ENCODE measurements at regions not wholly inside any gene's neighbourhood (a gene's known extent, or its start where the extent isn't known, plus 50 kb on each side); places are given as distances from the start of the nearest gene placed in this dataset.

- Histone ChIP-seq H3K9me3 (ENCODE audit: insufficient read depth, low read depth, low read length) (no peaks in the 10 kb centered on the region), H3K4me3 (ENCODE audit: low read length) (no peak overlapping the region), H3K27me3 (ENCODE audit: insufficient read depth, low read length) (no peaks in the 10 kb centered on the region), H3K9ac (ENCODE audit: low read depth, low read length) (no peak overlapping the region), H3K27ac (ENCODE audit: low read depth, low read length) (no peak overlapping the region), H3K4me1 (ENCODE audit: insufficient read depth, low read length) (peaks cover 11% of the 10 kb centered on the region), H3K36me3 (ENCODE audit: insufficient read depth, low read length) (no peaks in the 10 kb centered on the region)
- 88% methylated on average over 4 of the region's 4 CpGs for WGBS
These were observed 547.9 kb downstream of the FGF9 start for GRCh38 chr13:22218797-22219196.

GRCh38 chr13:22219709-22220108 lies 548.8 kb downstream of the FGF9 start:
- Histone ChIP-seq H3K36me3 (ENCODE audit: insufficient read depth, low read length) (no peaks in the 10 kb centered on the region), H3K9ac (ENCODE audit: low read depth, low read length) (no peak overlapping the region), H3K27me3 (ENCODE audit: insufficient read depth, low read length) (no peaks in the 10 kb centered on the region), H3K4me1 (ENCODE audit: insufficient read depth, low read length) (peaks cover 11% of the 10 kb centered on the region), H3K4me3 (ENCODE audit: low read length) (no peak overlapping the region), H3K9me3 (ENCODE audit: insufficient read depth, low read depth, low read length) (no peaks in the 10 kb centered on the region), H3K27ac (ENCODE audit: low read depth, low read length) (no peak overlapping the region)
- WGBS = 91% methylated on average over 2 of the region's 2 CpGs

- Histone ChIP-seq H3K9ac (ENCODE audit: low read depth, low read length) (no peak overlapping the region), H3K4me3 (ENCODE audit: low read length) (no peak overlapping the region), H3K36me3 (ENCODE audit: insufficient read depth, low read length) (no peaks in the 10 kb centered on the region), H3K27me3 (ENCODE audit: insufficient read depth, low read length) (no peaks in the 10 kb centered on the region), H3K4me1 (ENCODE audit: insufficient read depth, low read length) (peaks cover 11% of the 10 kb centered on the region), H3K9me3 (ENCODE audit: insufficient read depth, low read depth, low read length) (no peaks in the 10 kb centered on the region), H3K27ac (ENCODE audit: low read depth, low read length) (no peak overlapping the region)
- 94% methylated on average over 17 of the region's 17 CpGs for WGBS
These were observed 549.6 kb downstream of the FGF9 start for GRCh38 chr13:22220151-22221135.

DNA sequence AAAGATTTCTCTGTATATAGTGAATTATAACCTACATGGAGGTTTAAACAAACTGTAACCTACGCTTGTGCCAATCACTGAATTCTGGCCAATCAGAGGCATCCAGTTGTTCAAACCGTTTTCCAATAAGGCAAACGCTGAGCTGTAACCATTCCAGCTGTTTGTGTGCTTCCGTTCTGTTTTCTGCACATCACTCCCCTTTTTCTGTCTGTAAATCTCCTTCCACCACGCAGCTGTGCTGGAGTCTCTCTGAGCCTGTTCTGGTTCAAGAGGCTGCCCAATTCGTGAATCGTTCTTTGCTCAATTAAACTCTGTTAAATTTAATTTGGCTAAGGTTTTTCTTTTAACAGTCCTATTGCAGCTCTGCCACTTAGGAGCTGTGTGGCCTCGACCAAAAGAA lies 552.5 kb downstream of the FGF9 start:
- Histone ChIP-seq H3K36me3 (ENCODE audit: insufficient read depth, low read length) (no peaks in the 10 kb centered on the region), H3K4me3 (ENCODE audit: low read length) (no peak overlapping the region), H3K4me1 (ENCODE audit: insufficient read depth, low read length) (peaks cover 7% of the 10 kb centered on the region), H3K9me3 (ENCODE audit: insufficient read depth, low read depth, low read length) (no peaks in the 10 kb centered on the region), H3K27me3 (ENCODE audit: insufficient read depth, low read length) (no peaks in the 10 kb centered on the region), H3K27ac (ENCODE audit: low read depth, low read length) (no peak overlapping the region), H3K9ac (ENCODE audit: low read depth, low read length) (no peak overlapping the region)
- WGBS = 91% methylated on average over 8 of the region's 8 CpGs

DNA sequence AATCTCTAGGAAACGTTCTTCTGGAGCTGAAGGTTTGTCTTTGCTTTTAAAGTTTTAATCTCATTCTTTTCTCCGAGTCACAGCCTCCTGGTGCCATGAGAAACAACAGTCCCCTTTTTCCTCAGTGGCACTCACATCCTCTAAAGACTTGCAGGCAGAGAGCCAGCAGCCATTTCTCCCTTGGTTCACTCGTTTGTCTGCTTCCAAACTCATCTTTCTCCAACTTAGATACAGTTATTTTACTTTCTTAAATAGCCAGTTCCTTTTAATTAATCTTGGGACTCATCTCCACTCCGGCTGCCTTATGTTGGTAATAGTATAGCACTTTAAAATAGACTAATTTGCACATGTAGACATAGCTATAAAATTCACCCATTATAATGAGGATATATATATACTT lies 555.2 kb downstream of the FGF9 start:
- Histone ChIP-seq H3K4me3 (ENCODE audit: low read length) (no peak overlapping the region), H3K9ac (ENCODE audit: low read depth, low read length) (no peak overlapping the region), H3K27me3 (ENCODE audit: insufficient read depth, low read length) (no peaks in the 10 kb centered on the region), H3K4me1 (ENCODE audit: insufficient read depth, low read length) (peaks cover 7% of the 10 kb centered on the region), H3K27ac (ENCODE audit: low read depth, low read length) (no peak overlapping the region), H3K9me3 (ENCODE audit: insufficient read depth, low read depth, low read length) (no peaks in the 10 kb centered on the region), H3K36me3 (ENCODE audit: insufficient read depth, low read length) (no peaks in the 10 kb centered on the region)
- 60% methylated on average over 3 of the region's 4 CpGs for WGBS

- peaks cover 7% of the 10 kb centered on the region for H3K4me1 ChIP-seq (ENCODE audit: insufficient read depth, low read length)
- no peak overlapping the region for H3K4me3 ChIP-seq (ENCODE audit: low read length)
- 96% methylated on average over 2 of the region's 2 CpGs for WGBS
- H3K27me3 ChIP-seq (ENCODE audit: insufficient read depth, low read length) = no peaks in the 10 kb centered on the region
- no peaks in the 10 kb centered on the region for H3K9me3 ChIP-seq (ENCODE audit: insufficient read depth, low read depth, low read length)
- no peak overlapping the region for H3K27ac ChIP-seq (ENCODE audit: low read depth, low read length)
- no peak overlapping the region for H3K9ac ChIP-seq (ENCODE audit: low read depth, low read length)
- H3K36me3 ChIP-seq (ENCODE audit: insufficient read depth, low read length) = no peaks in the 10 kb centered on the region
These were observed 557.0 kb downstream of the FGF9 start for GRCh38 chr13:22227895-22228294.

DNA sequence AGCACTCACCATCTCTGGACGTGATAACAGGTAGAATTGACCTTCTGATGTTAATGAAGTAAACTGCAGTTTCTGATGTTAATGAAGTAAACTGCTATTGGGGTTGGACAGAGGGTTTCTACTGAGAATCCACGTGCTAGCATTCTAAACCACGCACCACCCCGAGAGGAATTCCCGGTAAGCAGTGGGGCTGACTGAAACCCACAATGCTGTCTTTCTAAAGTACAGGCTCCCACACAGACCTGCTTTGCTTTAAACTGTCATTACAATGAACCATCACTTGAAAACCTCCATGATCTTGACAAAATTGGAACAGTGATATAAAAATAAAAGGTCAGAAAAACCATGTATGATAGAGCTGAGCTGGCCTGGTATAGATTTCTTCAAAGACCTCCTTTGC lies 559.0 kb downstream of the FGF9 start:
- no peaks in the 10 kb centered on the region for H3K36me3 ChIP-seq (ENCODE audit: insufficient read depth, low read length)
- 88% methylated on average over 5 of the region's 5 CpGs for whole genome bisulfite sequencing
- no peak overlapping the region for H3K9ac ChIP-seq (ENCODE audit: low read depth, low read length)
- no peak overlapping the region for H3K4me3 ChIP-seq (ENCODE audit: low read length)
- H3K4me1 ChIP-seq (ENCODE audit: insufficient read depth, low read length) = peaks cover 8% of the 10 kb centered on the region
- H3K9me3 ChIP-seq (ENCODE audit: insufficient read depth, low read depth, low read length) = no peaks in the 10 kb centered on the region
- H3K27me3 ChIP-seq (ENCODE audit: insufficient read depth, low read length) = no peaks in the 10 kb centered on the region
- H3K27ac ChIP-seq (ENCODE audit: low read depth, low read length) = no peak overlapping the region

GRCh38 chr13:22232186-22232585 lies 561.3 kb downstream of the FGF9 start:
- Histone ChIP-seq H3K9me3 (ENCODE audit: insufficient read depth, low read depth, low read length) (no peaks in the 10 kb centered on the region), H3K4me3 (ENCODE audit: low read length) (no peak overlapping the region), H3K27ac (ENCODE audit: low read depth, low read length) (no peak overlapping the region), H3K9ac (ENCODE audit: low read depth, low read length) (no peak overlapping the region), H3K27me3 (ENCODE audit: insufficient read depth, low read length) (no peaks in the 10 kb centered on the region), H3K36me3 (ENCODE audit: insufficient read depth, low read length) (no peaks in the 10 kb centered on the region), H3K4me1 (ENCODE audit: insufficient read depth, low read length) (peaks cover 30% of the 10 kb centered on the region)
- 88% methylated on average over 3 of the region's 3 CpGs for WGBS

DNA sequence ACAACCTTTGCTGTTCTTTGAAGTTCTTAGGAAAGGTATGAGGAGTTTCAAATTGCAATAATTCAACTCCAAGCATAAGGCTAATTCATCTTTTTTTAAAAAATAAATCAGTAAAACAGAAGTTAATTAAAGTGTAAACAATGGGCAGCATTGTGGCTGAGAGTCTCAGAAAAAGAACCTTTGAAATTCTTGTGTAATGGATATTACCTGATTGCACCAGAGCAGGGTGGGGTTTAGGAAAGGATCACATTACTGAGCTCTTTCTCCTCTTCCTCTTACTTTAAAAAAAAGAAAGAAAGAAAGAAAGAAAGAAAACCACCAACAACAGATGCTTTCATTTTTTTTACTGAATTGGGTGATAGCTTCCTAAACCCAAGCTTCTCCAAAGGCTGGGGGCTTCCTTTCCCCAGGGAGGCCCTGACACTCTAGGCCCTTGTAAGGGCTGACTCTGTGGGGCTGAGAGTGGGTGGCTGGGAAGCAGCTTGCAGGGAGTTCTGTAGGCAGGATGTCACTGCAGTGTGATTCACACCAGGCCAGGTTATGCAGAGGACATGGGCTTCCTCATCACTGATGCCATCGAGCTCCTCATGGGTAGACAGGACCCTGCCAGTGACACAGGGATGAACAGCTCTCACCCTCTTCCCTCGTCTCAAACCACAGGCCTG lies 564.5 kb downstream of the FGF9 start:
- no peaks in the 10 kb centered on the region for H3K36me3 ChIP-seq (ENCODE audit: insufficient read depth, low read length)
- H3K9ac ChIP-seq (ENCODE audit: low read depth, low read length) = 0 out of 2 replicates have a peak overlapping the region, but pooled peaks have one; percentile 10
- H3K9me3 ChIP-seq (ENCODE audit: insufficient read depth, low read depth, low read length) = no peaks in the 10 kb centered on the region
- H3K4me1 ChIP-seq (ENCODE audit: insufficient read depth, low read length) = peaks cover 30% of the 10 kb centered on the region
- 33% methylated on average over 1 of the region's 2 CpGs for WGBS
- H3K27ac ChIP-seq (ENCODE audit: low read depth, low read length) = peak overlapping the region; percentile 92
- peak overlapping the region; percentile 6; the same call in 1 of the 2 replicates for H3K4me3 ChIP-seq (ENCODE audit: low read length)
- H3K27me3 ChIP-seq (ENCODE audit: insufficient read depth, low read length) = no peaks in the 10 kb centered on the region

- Histone ChIP-seq H3K27ac (ENCODE audit: low read depth, low read length) (peak overlapping the region; percentile 92), H3K4me1 (ENCODE audit: insufficient read depth, low read length) (peaks cover 30% of the 10 kb centered on the region), H3K4me3 (ENCODE audit: low read length) (no peak overlapping the region), H3K27me3 (ENCODE audit: insufficient read depth, low read length) (no peaks in the 10 kb centered on the region), H3K9ac (ENCODE audit: low read depth, low read length) (0 out of 2 replicates have a peak overlapping the region, but pooled peaks have one; percentile 10), H3K9me3 (ENCODE audit: insufficient read depth, low read depth, low read length) (no peaks in the 10 kb centered on the region), H3K36me3 (ENCODE audit: insufficient read depth, low read length) (no peaks in the 10 kb centered on the region)
- 46% methylated on average over 2 of the region's 2 CpGs for WGBS
These were observed 565.0 kb downstream of the FGF9 start for GRCh38 chr13:22235950-22236290.

DNA sequence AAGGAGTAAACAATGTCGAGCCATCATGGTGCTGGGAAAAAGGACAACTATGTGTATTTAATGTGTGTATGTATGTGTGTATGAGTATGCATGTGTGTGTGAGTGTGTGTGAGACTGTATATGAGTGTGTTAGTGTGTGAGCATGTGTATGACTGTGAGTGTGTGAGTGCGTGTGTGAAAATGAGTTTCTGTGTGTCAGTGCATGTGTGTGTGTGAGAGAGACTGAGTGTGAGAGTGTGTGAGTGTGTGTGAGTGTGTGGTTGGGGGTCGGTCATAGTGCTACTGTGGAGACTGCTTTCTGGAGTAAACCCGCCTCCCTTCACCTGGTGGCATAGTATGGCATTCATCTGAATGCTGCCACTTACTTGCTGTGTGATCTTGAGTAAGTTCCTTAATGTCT lies 567.4 kb downstream of the FGF9 start:
- H3K27me3 ChIP-seq (ENCODE audit: insufficient read depth, low read length) = no peaks in the 10 kb centered on the region
- H3K36me3 ChIP-seq (ENCODE audit: insufficient read depth, low read length) = no peaks in the 10 kb centered on the region
- H3K9ac ChIP-seq (ENCODE audit: low read depth, low read length) = no peak overlapping the region
- 95% methylated on average over 4 of the region's 4 CpGs for whole genome bisulfite sequencing
- no peak overlapping the region for H3K4me3 ChIP-seq (ENCODE audit: low read length)
- H3K9me3 ChIP-seq (ENCODE audit: insufficient read depth, low read depth, low read length) = no peaks in the 10 kb centered on the region
- no peak overlapping the region for H3K27ac ChIP-seq (ENCODE audit: low read depth, low read length)
- H3K4me1 ChIP-seq (ENCODE audit: insufficient read depth, low read length) = peaks cover 30% of the 10 kb centered on the region
